ENCODE measurements at regions not wholly inside any gene's neighbourhood (a gene's known extent, or its start where the extent isn't known, plus 50 kb on each side); places are given as distances from the start of the nearest gene placed in this dataset.

DNA sequence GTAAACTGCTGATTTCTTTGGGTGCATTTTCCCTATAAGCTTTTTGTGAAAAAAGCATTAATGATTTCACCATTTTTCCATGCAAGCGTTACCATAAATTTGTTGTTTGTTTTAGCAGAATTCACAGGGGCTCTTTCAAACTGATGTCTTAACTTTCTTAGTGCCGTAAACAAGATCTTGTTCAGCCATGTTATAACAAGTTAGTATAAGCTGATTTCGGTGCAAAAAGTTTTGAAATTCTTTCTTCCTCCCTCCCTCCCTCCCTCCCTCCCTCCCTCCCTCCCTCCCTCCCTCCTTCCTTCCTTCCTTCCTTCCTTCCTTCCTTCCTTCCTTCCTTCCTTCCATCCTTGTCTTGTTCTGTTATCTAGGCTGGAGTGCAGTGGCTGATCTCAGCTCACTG, 71.7 kb upstream of the CHORDC1 start:
- Histone ChIP-seq H3K4me3 (ENCODE audit: low read depth, low read length) (no peak overlapping the region), H3K9me3 (ENCODE audit: control insufficient read depth, insufficient read depth, low read depth, low read length) (no peaks in the 10 kb centered on the region), H3K4me1 (ENCODE audit: control insufficient read depth, insufficient read depth, low read length) (no peaks in the 10 kb centered on the region), H3K27ac (ENCODE audit: extremely low read depth, low read depth, low read length) (no peak overlapping the region), H3K36me3 (ENCODE audit: control insufficient read depth in 2 of 2, insufficient read depth in 1 of 2, low read length in 2 of 2) (no peaks in the 10 kb centered on the region)
- POLR2A ChIA-PET: no interaction called here
- TF ChIP-seq ZNF174 (tag by site-specific recombination; IDR thresholded peaks at IDR 0.05) (no peak), ZEB2 (tag by site-specific recombination; IDR thresholded peaks at IDR 0.05) (no peak), MZF1 (tag by site-specific recombination; IDR thresholded peaks at IDR 0.05; ENCODE audit: borderline replicate concordance) (no peak), ZNF366 (tag by site-specific recombination; conservative IDR thresholded peaks at IDR 0.05) (no peak)
- CTCF ChIA-PET: interaction anchor here (0.8 to 1.2 kb wide), 4 partner anchors 9 to 487 kb away, joined by 3 read pairs; no protein-coding TSS in a partner anchor

DNA sequence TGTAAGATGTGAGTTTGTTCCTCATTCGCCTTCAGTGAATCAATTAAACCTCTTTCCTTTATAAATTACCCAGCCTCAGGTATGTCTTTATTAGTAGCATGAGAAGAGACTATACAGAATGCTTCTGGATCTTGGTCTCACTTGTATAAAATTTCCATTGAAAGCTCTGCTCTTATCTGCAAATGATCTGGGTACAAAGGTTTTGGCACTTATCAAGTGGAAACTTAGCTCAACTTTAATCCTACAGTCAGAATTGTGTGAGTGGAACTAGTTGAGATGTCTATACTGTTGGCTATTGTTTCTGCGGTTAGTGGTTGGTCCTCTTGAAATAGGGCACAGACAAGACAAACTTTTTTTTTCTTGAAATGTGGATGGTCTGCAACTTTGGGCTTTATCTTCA, 71.2 kb upstream of the CHORDC1 start:
- Histone ChIP-seq H3K36me3 (ENCODE audit: control insufficient read depth in 2 of 2, insufficient read depth in 1 of 2, low read length in 2 of 2) (no peaks in the 10 kb centered on the region), H3K4me3 (ENCODE audit: low read depth, low read length) (no peak overlapping the region), H3K9me3 (ENCODE audit: control insufficient read depth, insufficient read depth, low read depth, low read length) (no peaks in the 10 kb centered on the region), H3K27ac (ENCODE audit: extremely low read depth, low read depth, low read length) (no peak overlapping the region), H3K4me1 (ENCODE audit: control insufficient read depth, insufficient read depth, low read length) (no peaks in the 10 kb centered on the region)
- POLR2A ChIA-PET: no interaction called here
- no peak for TF ChIP-seq ZNF488 (tag by site-specific recombination; IDR thresholded peaks at IDR 0.05)
- TF ChIP-seq ELK4 (IDR thresholded peaks at IDR 0.05; ENCODE audit: borderline replicate concordance, low read depth, low read length): no peak
- TF ChIP-seq, protein P1, sequence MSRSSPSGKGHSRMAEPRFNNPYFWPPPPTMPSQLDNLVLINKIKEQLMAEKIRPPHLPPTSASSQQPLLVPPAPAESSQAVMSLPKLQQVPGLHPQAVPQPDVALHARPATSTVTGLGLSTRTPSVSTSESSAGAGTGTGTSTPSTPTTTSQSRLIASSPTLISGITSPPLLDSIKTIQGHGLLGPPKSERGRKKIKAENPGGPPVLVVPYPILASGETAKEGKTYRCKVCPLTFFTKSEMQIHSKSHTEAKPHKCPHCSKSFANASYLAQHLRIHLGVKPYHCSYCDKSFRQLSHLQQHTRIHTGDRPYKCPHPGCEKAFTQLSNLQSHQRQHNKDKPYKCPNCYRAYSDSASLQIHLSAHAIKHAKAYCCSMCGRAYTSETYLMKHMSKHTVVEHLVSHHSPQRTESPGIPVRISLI (tag by site-specific recombination; IDR thresholded peaks at IDR 0.05): no peak
- TF ChIP-seq ZNF48 (tag by site-specific recombination; IDR thresholded peaks at IDR 0.05): no peak
- no peak for TF ChIP-seq ZNF335 (tag by site-specific recombination; conservative IDR thresholded peaks at IDR 0.05)
- no peak for TF ChIP-seq ZNF473 (tag by site-specific recombination; IDR thresholded peaks at IDR 0.05)
- no peak for TF ChIP-seq ZNF548 (tag by site-specific recombination; IDR thresholded peaks at IDR 0.05)
- TF ChIP-seq ZFP41 (tag by site-specific recombination; IDR thresholded peaks at IDR 0.05; ENCODE audit: borderline replicate concordance): no peak
- CTCF ChIA-PET: interaction anchor here (1.0 kb wide), 1 partner anchor 9 kb away, joined by 3 read pairs; no protein-coding TSS in a partner anchor

DNA sequence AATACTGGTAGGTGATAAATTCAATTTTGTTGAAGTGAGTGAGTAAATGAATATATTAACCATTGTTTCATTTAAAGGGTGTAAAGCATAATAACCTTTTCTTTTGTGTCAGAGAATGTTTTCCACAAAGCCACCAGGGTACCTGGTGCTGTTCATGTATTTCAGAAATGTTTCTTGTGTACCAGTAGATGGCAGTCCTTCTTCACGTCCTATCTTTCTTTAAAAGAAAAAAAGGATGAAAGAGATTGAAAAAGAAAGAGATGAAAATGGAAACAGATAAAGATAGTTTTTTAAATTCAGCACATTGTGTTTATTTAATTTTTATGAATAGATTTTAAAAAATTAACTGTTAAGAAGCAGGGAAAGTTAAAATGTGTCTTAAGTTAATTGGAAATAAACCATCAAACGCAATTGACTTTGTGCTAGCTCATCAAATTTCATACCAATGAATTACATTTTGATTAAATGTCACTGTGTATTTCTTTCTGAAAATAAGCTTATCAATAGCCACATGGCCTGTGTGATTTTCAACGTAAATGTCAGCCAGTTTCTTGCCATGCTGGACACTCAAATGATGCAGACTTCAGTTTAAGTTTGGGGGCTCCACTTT, 65.5 kb upstream of the CHORDC1 start:
- CTCF ChIA-PET: interaction anchor here (0.6 to 3.1 kb wide), 18 partner anchors 10 to 1781 kb away, joined by 3 to 17 read pairs (median 4); no protein-coding TSS in a partner anchor
- no peaks in the 10 kb centered on the region for H3K4me1 ChIP-seq (ENCODE audit: control insufficient read depth, insufficient read depth, low read length)
- H3K36me3 ChIP-seq (ENCODE audit: control insufficient read depth in 2 of 2, insufficient read depth in 1 of 2, low read length in 2 of 2): no peaks in the 10 kb centered on the region
- POLR2A ChIA-PET: no interaction called here
- TF ChIP-seq ZNF654 (tag by site-specific recombination; IDR thresholded peaks at IDR 0.05; ENCODE audit: low read depth): peak; percentile 61
- TF ChIP-seq, protein P2, sequence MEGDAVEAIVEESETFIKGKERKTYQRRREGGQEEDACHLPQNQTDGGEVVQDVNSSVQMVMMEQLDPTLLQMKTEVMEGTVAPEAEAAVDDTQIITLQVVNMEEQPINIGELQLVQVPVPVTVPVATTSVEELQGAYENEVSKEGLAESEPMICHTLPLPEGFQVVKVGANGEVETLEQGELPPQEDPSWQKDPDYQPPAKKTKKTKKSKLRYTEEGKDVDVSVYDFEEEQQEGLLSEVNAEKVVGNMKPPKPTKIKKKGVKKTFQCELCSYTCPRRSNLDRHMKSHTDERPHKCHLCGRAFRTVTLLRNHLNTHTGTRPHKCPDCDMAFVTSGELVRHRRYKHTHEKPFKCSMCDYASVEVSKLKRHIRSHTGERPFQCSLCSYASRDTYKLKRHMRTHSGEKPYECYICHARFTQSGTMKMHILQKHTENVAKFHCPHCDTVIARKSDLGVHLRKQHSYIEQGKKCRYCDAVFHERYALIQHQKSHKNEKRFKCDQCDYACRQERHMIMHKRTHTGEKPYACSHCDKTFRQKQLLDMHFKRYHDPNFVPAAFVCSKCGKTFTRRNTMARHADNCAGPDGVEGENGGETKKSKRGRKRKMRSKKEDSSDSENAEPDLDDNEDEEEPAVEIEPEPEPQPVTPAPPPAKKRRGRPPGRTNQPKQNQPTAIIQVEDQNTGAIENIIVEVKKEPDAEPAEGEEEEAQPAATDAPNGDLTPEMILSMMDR (tag by site-specific recombination; IDR thresholded peaks at IDR 0.05): 0 out of 2 replicates have a peak, but pooled peaks have one; percentile 10
- no peak for TF ChIP-seq ZNF571 (tag by site-specific recombination; IDR thresholded peaks at IDR 0.05)
- no peaks in the 10 kb centered on the region for H3K9me3 ChIP-seq (ENCODE audit: control insufficient read depth, insufficient read depth, low read depth, low read length)
- no peak overlapping the region for H3K27ac ChIP-seq (ENCODE audit: extremely low read depth, low read depth, low read length)
- H3K4me3 ChIP-seq (ENCODE audit: low read depth, low read length): no peak overlapping the region
